ENCODE measurements at regions not wholly inside any gene's neighbourhood (a gene's known extent, or its start where the extent isn't known, plus 50 kb on each side); places are given as distances from the start of the nearest gene placed in this dataset.
"Not testable (repeated sequence)": the region's sequence is repeated elsewhere in the genome, so short reads cannot be mapped to it uniquely, and the experiment has no call there.

GRCh38 chr7:69208848-69209247, 389.4 kb upstream of the AUTS2 start:
- Histone ChIP-seq H3K36me3 (no peaks in the 10 kb centered on the region), H3K9me3 (no peaks in the 10 kb centered on the region), H3K4me1 (no peaks in the 10 kb centered on the region), H3K27ac (no peak overlapping the region), H3K4me3 (no peak overlapping the region), H3K27me3 (peaks cover 0 to 8% (median 0%) of the 10 kb centered on the region in 9 donors)
- ATAC-seq: no peak
- 88 to 95% (median 93%) methylated on average over 6 of the region's 6 CpGs for WGBS, 4 donors
- intact Hi-C loops (cut with DNase I): loop anchor here in 1 of 10 donors (10.0 kb wide), 1 partner anchor 1386 kb away; no protein-coding TSS in a partner anchor
- no peak for DNase-seq
- TF ChIP-seq CTCF (IDR thresholded peaks at IDR 0.05): no peak

GRCh38 chr7:69211336-69211735, 386.9 kb upstream of the AUTS2 start:
- TF ChIP-seq CTCF (IDR thresholded peaks at IDR 0.05): no peak
- no peak for TF ChIP-seq POLR2A (IDR thresholded peaks at IDR 0.05)
- ATAC-seq (no peak), DNase-seq (no peak)
- no peak overlapping the region for H3K27ac ChIP-seq
- 71 to 91% (median 82%) methylated on average over 9 to 10 of the region's 10 CpGs for WGBS, 4 donors
- H3K4me3 ChIP-seq: no peak overlapping the region
- intact Hi-C loops (cut with DNase I): no loop called here
- H3K27me3 ChIP-seq: peaks cover 0 to 5% (median 0%) of the 10 kb centered on the region in 9 donors
- H3K36me3 ChIP-seq: no peaks in the 10 kb centered on the region
- no peaks in the 10 kb centered on the region for H3K4me1 ChIP-seq
- H3K9me3 ChIP-seq: no peaks in the 10 kb centered on the region

- no peaks in the 10 kb centered on the region for H3K9me3 ChIP-seq
- DNase-seq: no peak
- 62 to 71% (median 63%) methylated on average over 6 of the region's 6 CpGs for WGBS, 4 donors
- TF ChIP-seq CTCF (IDR thresholded peaks at IDR 0.05) (no peak), POLR2A (IDR thresholded peaks at IDR 0.05) (no peak)
- H3K27me3 ChIP-seq: peaks cover 0 to 5% (median 0%) of the 10 kb centered on the region in 9 donors
- intact Hi-C loops (cut with DNase I): no loop called here
- ATAC-seq: no peak
- H3K4me1 ChIP-seq: no peaks in the 10 kb centered on the region
- no peak overlapping the region for H3K4me3 ChIP-seq
- no peak overlapping the region for H3K27ac ChIP-seq
- no peaks in the 10 kb centered on the region for H3K36me3 ChIP-seq
Observed at GRCh38 chr7:69211739-69212138, 386.5 kb upstream of the AUTS2 start.

- Histone ChIP-seq H3K27ac (no peak overlapping the region), H3K4me1 (no peaks in the 10 kb centered on the region), H3K4me3 (no peak overlapping the region), H3K27me3 (peaks cover 0 to 5% (median 0%) of the 10 kb centered on the region in 9 donors), H3K9me3 (no peaks in the 10 kb centered on the region), H3K36me3 (no peaks in the 10 kb centered on the region)
- intact Hi-C loops (cut with DNase I): no loop called here
- DNase-seq (no peak), ATAC-seq (no peak)
- TF ChIP-seq POLR2A (IDR thresholded peaks at IDR 0.05) (no peak), CTCF (IDR thresholded peaks at IDR 0.05) (no peak)
- WGBS, 4 donors: 79 to 86% (median 82%) methylated on average over 8 of the region's 8 CpGs
Observed at GRCh38 chr7:69213878-69214277, 384.4 kb upstream of the AUTS2 start.

- intact Hi-C loops (cut with DNase I); H3K4me3 ChIP-seq; ATAC-seq; H3K4me1 ChIP-seq; H3K9me3 ChIP-seq; DNase-seq; H3K36me3 ChIP-seq; H3K27ac ChIP-seq; H3K27me3 ChIP-seq: not testable (repeated sequence)
- 93 to 96% (median 94%) methylated on average over 10 of the region's 10 CpGs for WGBS, 4 donors
Observed at GRCh38 chr7:69215516-69215915, 382.8 kb upstream of the AUTS2 start.
